ENCODE measurements at regions not wholly inside any gene's neighbourhood (a gene's known extent, or its start where the extent isn't known, plus 50 kb on each side); places are given as distances from the start of the nearest gene placed in this dataset.
A peak's percentile ranks its signal among the peaks of the same experiment; 100 is the strongest.
"Not testable (repeated sequence)": the region's sequence is repeated elsewhere in the genome, so short reads cannot be mapped to it uniquely, and the experiment has no call there.

GRCh38 chrX:121356850-121357171, 309.4 kb downstream of the GLUD2 start:
- Histone ChIP-seq H3K4me3 (no peak overlapping the region), H4K20me1 (ENCODE audit: insufficient read depth, poor library complexity, severe bottlenecking) (no peaks in the 10 kb centered on the region), H3K9me3 (ENCODE audit: low read depth) (peaks cover 7% of the 10 kb centered on the region), H3K9me2 (replicated peaks; ENCODE audit: insufficient read depth) (no peaks in the 10 kb centered on the region), H3K4me2 (no peak overlapping the region), H3K79me2 (no peaks in the 10 kb centered on the region), H3K27me3 (no peaks in the 10 kb centered on the region), H3K36me3 (replicated peaks; ENCODE audit: insufficient read depth, low read depth) (no peaks in the 10 kb centered on the region), H2AFZ (no peak overlapping the region), H3K27ac (no peak overlapping the region), H3K4me1 (ENCODE audit: insufficient read depth) (no peaks in the 10 kb centered on the region)
- WGBS (ENCODE audit: low lambda C conversion rate, missing lambda C conversion rate) = 86% methylated on average over 6 of the region's 6 CpGs
- no peak for DNase-seq (ENCODE audit: low spot score)
- TF ChIP-seq CTCF (IDR thresholded peaks at IDR 0.05; ENCODE audit: poor library complexity) (no peak), EZH2phosphoT487 (IDR thresholded peaks at IDR 0.05; ENCODE audit: low read depth, severe bottlenecking, unreplicated experiment) (no peak), EZH2 (IDR thresholded peaks at IDR 0.05; ENCODE audit: borderline replicate concordance) (no peak)

GRCh38 chrX:121360280-121360679, 312.9 kb downstream of the GLUD2 start:
- Histone ChIP-seq H4K20me1 (ENCODE audit: insufficient read depth, poor library complexity, severe bottlenecking) (no peaks in the 10 kb centered on the region), H3K36me3 (replicated peaks; ENCODE audit: insufficient read depth, low read depth) (no peaks in the 10 kb centered on the region), H3K79me2 (no peaks in the 10 kb centered on the region), H3K4me2 (no peak overlapping the region), H2AFZ (no peak overlapping the region), H3K4me1 (ENCODE audit: insufficient read depth) (no peaks in the 10 kb centered on the region), H3K9me2 (replicated peaks; ENCODE audit: insufficient read depth) (no peaks in the 10 kb centered on the region), H3K27me3 (no peaks in the 10 kb centered on the region), H3K9me3 (ENCODE audit: low read depth) (peaks cover 7% of the 10 kb centered on the region), H3K27ac (no peak overlapping the region), H3K4me3 (no peak overlapping the region)
- DNase-seq (ENCODE audit: low spot score) = no peak
- TF ChIP-seq EZH2phosphoT487 (IDR thresholded peaks at IDR 0.05; ENCODE audit: low read depth, severe bottlenecking, unreplicated experiment) (no peak), EZH2 (IDR thresholded peaks at IDR 0.05; ENCODE audit: borderline replicate concordance) (no peak), CTCF (IDR thresholded peaks at IDR 0.05; ENCODE audit: poor library complexity) (no peak)
- WGBS (ENCODE audit: low lambda C conversion rate, missing lambda C conversion rate) = 90% methylated on average over 1 of the region's 1 CpG

GRCh38 chrX:121365572-121366161, 318.3 kb downstream of the GLUD2 start:
- H3K4me1 ChIP-seq (ENCODE audit: insufficient read depth) = no peaks in the 10 kb centered on the region
- H3K4me3 ChIP-seq = no peak overlapping the region
- TF ChIP-seq CTCF (IDR thresholded peaks at IDR 0.05; ENCODE audit: poor library complexity) (no peak), EZH2phosphoT487 (IDR thresholded peaks at IDR 0.05; ENCODE audit: low read depth, severe bottlenecking, unreplicated experiment) (no peak), EZH2 (IDR thresholded peaks at IDR 0.05; ENCODE audit: borderline replicate concordance) (no peak)
- WGBS (ENCODE audit: low lambda C conversion rate, missing lambda C conversion rate) = 49% methylated on average over 13 of the region's 13 CpGs
- H3K9me2 ChIP-seq (replicated peaks; ENCODE audit: insufficient read depth) = no peaks in the 10 kb centered on the region
- no peaks in the 10 kb centered on the region for H3K9me3 ChIP-seq (ENCODE audit: low read depth)
- H2AFZ ChIP-seq = no peak overlapping the region
- peak overlapping the region; percentile 60 for H3K27ac ChIP-seq
- peak; percentile 10 for DNase-seq (ENCODE audit: low spot score)
- H3K27me3 ChIP-seq = no peaks in the 10 kb centered on the region
- H3K79me2 ChIP-seq = no peaks in the 10 kb centered on the region
- H3K4me2 ChIP-seq = peak overlapping the region; percentile 39
- H3K36me3 ChIP-seq (replicated peaks; ENCODE audit: insufficient read depth, low read depth) = no peaks in the 10 kb centered on the region
- no peaks in the 10 kb centered on the region for H4K20me1 ChIP-seq (ENCODE audit: insufficient read depth, poor library complexity, severe bottlenecking)

GRCh38 chrX:121374471-121374870, 327.1 kb downstream of the GLUD2 start:
- Histone ChIP-seq H3K4me1 (ENCODE audit: insufficient read depth) (no peaks in the 10 kb centered on the region), H2AFZ (no peak overlapping the region), H3K4me3 (no peak overlapping the region), H3K9me2 (replicated peaks; ENCODE audit: insufficient read depth) (no peaks in the 10 kb centered on the region), H3K4me2 (no peak overlapping the region), H3K27me3 (no peaks in the 10 kb centered on the region), H3K36me3 (replicated peaks; ENCODE audit: insufficient read depth, low read depth) (no peaks in the 10 kb centered on the region), H3K79me2 (no peaks in the 10 kb centered on the region), H4K20me1 (ENCODE audit: insufficient read depth, poor library complexity, severe bottlenecking) (no peaks in the 10 kb centered on the region), H3K27ac (no peak overlapping the region), H3K9me3 (ENCODE audit: low read depth) (no peaks in the 10 kb centered on the region)
- DNase-seq (ENCODE audit: low spot score) = no peak
- 60% methylated on average over 3 of the region's 3 CpGs for WGBS (ENCODE audit: low lambda C conversion rate, missing lambda C conversion rate)
- TF ChIP-seq EZH2 (IDR thresholded peaks at IDR 0.05; ENCODE audit: borderline replicate concordance) = no peak
- no peak for TF ChIP-seq EZH2phosphoT487 (IDR thresholded peaks at IDR 0.05; ENCODE audit: low read depth, severe bottlenecking, unreplicated experiment)
- no peak for TF ChIP-seq CTCF (IDR thresholded peaks at IDR 0.05; ENCODE audit: poor library complexity)

- not testable (repeated sequence) for H3K4me3 ChIP-seq; H3K36me3 ChIP-seq (replicated peaks; ENCODE audit: insufficient read depth, low read depth); H4K20me1 ChIP-seq (ENCODE audit: insufficient read depth, poor library complexity, severe bottlenecking); H3K27ac ChIP-seq; H3K4me1 ChIP-seq (ENCODE audit: insufficient read depth); H2AFZ ChIP-seq; H3K4me2 ChIP-seq; H3K9me2 ChIP-seq (replicated peaks; ENCODE audit: insufficient read depth); H3K9me3 ChIP-seq (ENCODE audit: low read depth); DNase-seq (ENCODE audit: low spot score); H3K27me3 ChIP-seq; H3K79me2 ChIP-seq
- WGBS (ENCODE audit: low lambda C conversion rate, missing lambda C conversion rate) = 56% methylated on average over 7 of the region's 7 CpGs
Observed at GRCh38 chrX:121381915-121382314, 334.5 kb downstream of the GLUD2 start.

Measured in hepatocyte (in vitro differentiated cells).